ENCODE measurements at regions not wholly inside any gene's neighbourhood (a gene's known extent, or its start where the extent isn't known, plus 50 kb on each side); places are given as distances from the start of the nearest gene placed in this dataset.

- no peak for DNase-seq
- Histone ChIP-seq H3K4me3 (no peak overlapping the region), H3K9me3 (no peaks in the 10 kb centered on the region), H3K27me3 (no peaks in the 10 kb centered on the region), H3K36me3 (no peaks in the 10 kb centered on the region), H3K4me1 (ENCODE audit: insufficient read depth) (peaks cover 1% of the 10 kb centered on the region), H3K27ac (no peak overlapping the region)
- WGBS, 3 donors = 33 to 48% (median 40%) methylated on average over 4 of the region's 4 CpGs
- TF ChIP-seq, protein P1, sequence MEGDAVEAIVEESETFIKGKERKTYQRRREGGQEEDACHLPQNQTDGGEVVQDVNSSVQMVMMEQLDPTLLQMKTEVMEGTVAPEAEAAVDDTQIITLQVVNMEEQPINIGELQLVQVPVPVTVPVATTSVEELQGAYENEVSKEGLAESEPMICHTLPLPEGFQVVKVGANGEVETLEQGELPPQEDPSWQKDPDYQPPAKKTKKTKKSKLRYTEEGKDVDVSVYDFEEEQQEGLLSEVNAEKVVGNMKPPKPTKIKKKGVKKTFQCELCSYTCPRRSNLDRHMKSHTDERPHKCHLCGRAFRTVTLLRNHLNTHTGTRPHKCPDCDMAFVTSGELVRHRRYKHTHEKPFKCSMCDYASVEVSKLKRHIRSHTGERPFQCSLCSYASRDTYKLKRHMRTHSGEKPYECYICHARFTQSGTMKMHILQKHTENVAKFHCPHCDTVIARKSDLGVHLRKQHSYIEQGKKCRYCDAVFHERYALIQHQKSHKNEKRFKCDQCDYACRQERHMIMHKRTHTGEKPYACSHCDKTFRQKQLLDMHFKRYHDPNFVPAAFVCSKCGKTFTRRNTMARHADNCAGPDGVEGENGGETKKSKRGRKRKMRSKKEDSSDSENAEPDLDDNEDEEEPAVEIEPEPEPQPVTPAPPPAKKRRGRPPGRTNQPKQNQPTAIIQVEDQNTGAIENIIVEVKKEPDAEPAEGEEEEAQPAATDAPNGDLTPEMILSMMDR (IDR thresholded peaks at IDR 0.05) = no peak
- TF ChIP-seq EP300 (IDR thresholded peaks at IDR 0.05) = no peak
- no peak for TF ChIP-seq POLR2A (IDR thresholded peaks at IDR 0.05)
- intact Hi-C loops (cut with DNase I) = no loop called here
These were observed 657.6 kb upstream of the SYT4 start for GRCh38 chr18:43934781-43935471.

DNA sequence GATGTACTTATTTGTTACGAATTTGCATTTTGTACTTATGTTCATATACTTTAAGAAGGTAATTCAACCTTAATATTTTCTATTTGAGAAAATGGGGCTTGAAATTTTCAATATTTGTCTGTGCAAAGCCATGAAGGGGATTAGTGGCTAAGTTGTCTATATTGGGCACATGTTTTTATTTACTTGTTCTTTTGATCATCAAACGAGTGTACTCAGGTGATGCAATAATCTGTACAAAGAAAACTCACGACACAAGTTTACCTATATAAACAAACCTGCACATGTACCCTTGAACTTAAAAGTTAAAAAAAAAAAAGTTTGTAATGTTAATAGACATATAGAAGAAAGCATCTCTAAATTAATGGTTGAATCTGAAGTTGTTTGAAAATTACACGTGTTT is 658.9 kb upstream of the SYT4 start:
- no peak for DNase-seq
- no peaks in the 10 kb centered on the region for H3K36me3 ChIP-seq
- H3K4me1 ChIP-seq (ENCODE audit: insufficient read depth) = peaks cover 1% of the 10 kb centered on the region
- no peak overlapping the region for H3K4me3 ChIP-seq
- no peaks in the 10 kb centered on the region for H3K9me3 ChIP-seq
- H3K27me3 ChIP-seq = no peaks in the 10 kb centered on the region
- WGBS, 3 donors = 87 to 91% (median 90%) methylated on average over 4 of the region's 4 CpGs
- TF ChIP-seq EP300 (IDR thresholded peaks at IDR 0.05) (no peak), POLR2A (IDR thresholded peaks at IDR 0.05) (no peak)
- TF ChIP-seq, protein P1 (IDR thresholded peaks at IDR 0.05) = no peak
- intact Hi-C loops (cut with DNase I) = no loop called here
- no peak overlapping the region for H3K27ac ChIP-seq

GRCh38 chr18:43949291-43949690 is 672.0 kb upstream of the SYT4 start:
- no peaks in the 10 kb centered on the region for H3K27me3 ChIP-seq
- TF ChIP-seq, protein P1 (IDR thresholded peaks at IDR 0.05) = no peak
- TF ChIP-seq POLR2A (IDR thresholded peaks at IDR 0.05) = no peak
- TF ChIP-seq EP300 (IDR thresholded peaks at IDR 0.05) = no peak
- WGBS, 3 donors = 92 to 99% (median 96%) methylated on average over 2 of the region's 2 CpGs

GRCh38 chr18:43950062-43950461 is 672.8 kb upstream of the SYT4 start:
- Histone ChIP-seq H3K4me1 (ENCODE audit: insufficient read depth) (no peaks in the 10 kb centered on the region), H3K27me3 (no peaks in the 10 kb centered on the region), H3K4me3 (no peak overlapping the region), H3K9me3 (no peaks in the 10 kb centered on the region), H3K27ac (no peak overlapping the region), H3K36me3 (no peaks in the 10 kb centered on the region)
- intact Hi-C loops (cut with DNase I) = no loop called here
- no peak for TF ChIP-seq POLR2A (IDR thresholded peaks at IDR 0.05)
- TF ChIP-seq, protein P1 (IDR thresholded peaks at IDR 0.05) = no peak
- TF ChIP-seq EP300 (IDR thresholded peaks at IDR 0.05) = no peak
- no peak for DNase-seq
- 90 to 97% (median 94%) methylated on average over 3 of the region's 3 CpGs for WGBS, 3 donors

More at GRCh38 chr18:43949291-43949690, 672.0 kb upstream of the SYT4 start:
- no peak overlapping the region for H3K27ac ChIP-seq
- intact Hi-C loops (cut with DNase I) = no loop called here
- DNase-seq = no peak
- H3K9me3 ChIP-seq = no peaks in the 10 kb centered on the region
- no peaks in the 10 kb centered on the region for H3K36me3 ChIP-seq
- H3K4me3 ChIP-seq = no peak overlapping the region
- no peaks in the 10 kb centered on the region for H3K4me1 ChIP-seq (ENCODE audit: insufficient read depth)
